ENCODE measurements at regions not wholly inside any gene's neighbourhood (a gene's known extent, or its start where the extent isn't known, plus 50 kb on each side); places are given as distances from the start of the nearest gene placed in this dataset.

- no peak for DNase-seq (ENCODE audit: low spot score)
These were observed 79.3 kb downstream of the PCTP start for GRCh38 chr17:55829995-55830612.

GRCh38 chr17:55830699-55831471 is 80.0 kb downstream of the PCTP start:
- DNase-seq (ENCODE audit: low spot score): no peak

GRCh38 chr17:55833306-55833705 is 82.5 kb downstream of the PCTP start:
- DNase-seq (ENCODE audit: low spot score): no peak

- no peak for DNase-seq (ENCODE audit: low spot score)
These were observed 91.7 kb downstream of the PCTP start for GRCh38 chr17:55842405-55843158.

GRCh38 chr17:55843785-55844184 is 92.9 kb downstream of the PCTP start:
- no peak for DNase-seq (ENCODE audit: low spot score)

- DNase-seq (ENCODE audit: low spot score): peak; percentile 73
These were observed 94.5 kb downstream of the PCTP start for GRCh38 chr17:55845385-55845784.

GRCh38 chr17:55846745-55847144 is 95.9 kb downstream of the PCTP start:
- DNase-seq (ENCODE audit: low spot score): no peak

- DNase-seq (ENCODE audit: low spot score): no peak
These were observed 101.9 kb downstream of the PCTP start for GRCh38 chr17:55852734-55853133.

GRCh38 chr17:55859301-55859795 is 108.5 kb downstream of the PCTP start:
- DNase-seq (ENCODE audit: low spot score): no peak

GRCh38 chr17:55865072-55865762 is 114.4 kb downstream of the PCTP start:
- no peak for DNase-seq (ENCODE audit: low spot score)

- DNase-seq (ENCODE audit: low spot score): no peak
These were observed 119.2 kb downstream of the PCTP start for GRCh38 chr17:55870044-55870443.

GRCh38 chr17:55872374-55872773 is 121.5 kb downstream of the PCTP start:
- DNase-seq (ENCODE audit: low spot score): no peak

- no peak for DNase-seq (ENCODE audit: low spot score)
These were observed 122.3 kb downstream of the PCTP start for GRCh38 chr17:55873017-55873758.

- DNase-seq (ENCODE audit: low spot score): no peak
These were observed 132.3 kb downstream of the PCTP start for GRCh38 chr17:55883149-55883548.

- no peak for DNase-seq (ENCODE audit: low spot score)
These were observed 136.7 kb downstream of the PCTP start for GRCh38 chr17:55887531-55887930.

GRCh38 chr17:55889271-55889670 is 138.4 kb downstream of the PCTP start:
- no peak for DNase-seq (ENCODE audit: low spot score)

GRCh38 chr17:55895112-55895759 is 144.4 kb downstream of the PCTP start:
- no peak for DNase-seq (ENCODE audit: low spot score)

GRCh38 chr17:55897301-55897700 is 146.4 kb downstream of the PCTP start:
- DNase-seq (ENCODE audit: low spot score): no peak

- no peak for DNase-seq (ENCODE audit: low spot score)
These were observed 147.3 kb downstream of the PCTP start for GRCh38 chr17:55898195-55898594.

GRCh38 chr17:55900188-55900587 is 149.3 kb downstream of the PCTP start:
- DNase-seq (ENCODE audit: low spot score): no peak

Data from GM03348 (cell line).